Nephron (organoid): ENCODE measurements at regions not wholly inside any gene's neighbourhood (a gene's known extent, or its start where the extent isn't known, plus 50 kb on each side); places are given as distances from the start of the nearest gene placed in this dataset.

ENCODE experiments used
- H3K27ac Mint-ChIP-seq, 3 experiments: 2 replicates each; pipeline ENCODE4 v1.8.0; 2020; ENCODE audit warnings: mixed read lengths in 3 of 3, mild to moderate bottlenecking in 2 of 3, moderate library complexity in 1 of 3
- H3K27me3 Mint-ChIP-seq: 2 replicates; pipeline ENCODE4 v1.8.0; 2021; ENCODE audit warnings: low read depth, mild to moderate bottlenecking, moderate library complexity, mixed read lengths
- H3K36me3 Mint-ChIP-seq: 2 replicates; pipeline ENCODE4 v1.8.0; 2020; ENCODE audit warnings: low read depth, mixed read lengths
- H3K4me1 Mint-ChIP-seq: 2 replicates; pipeline ENCODE4 v1.8.0; 2020; ENCODE audit warnings: mixed read lengths
- H3K4me3 Mint-ChIP-seq, 3 experiments: 2 replicates each; pipeline ENCODE4 v1.8.0; 2020; ENCODE audit warnings: mild to moderate bottlenecking in 3 of 3, mixed read lengths in 3 of 3, moderate library complexity in 2 of 3
- H3K9me3 Mint-ChIP-seq: 2 replicates; pipeline ENCODE4 v1.8.0; 2020; ENCODE audit warnings: mixed read lengths
- TF ChIP-seq, protein P1 (sequence below), 3 experiments: fragments of 200-600 bp; sonication (generic); IDR thresholded peaks; one replicate each; pipeline ENCODE4 v1.5.0; 2021; ENCODE audit warnings: antibody characterized with exemption in 3 of 3; ENCODE audit not compliant: unreplicated experiment in 3 of 3

DNA sequence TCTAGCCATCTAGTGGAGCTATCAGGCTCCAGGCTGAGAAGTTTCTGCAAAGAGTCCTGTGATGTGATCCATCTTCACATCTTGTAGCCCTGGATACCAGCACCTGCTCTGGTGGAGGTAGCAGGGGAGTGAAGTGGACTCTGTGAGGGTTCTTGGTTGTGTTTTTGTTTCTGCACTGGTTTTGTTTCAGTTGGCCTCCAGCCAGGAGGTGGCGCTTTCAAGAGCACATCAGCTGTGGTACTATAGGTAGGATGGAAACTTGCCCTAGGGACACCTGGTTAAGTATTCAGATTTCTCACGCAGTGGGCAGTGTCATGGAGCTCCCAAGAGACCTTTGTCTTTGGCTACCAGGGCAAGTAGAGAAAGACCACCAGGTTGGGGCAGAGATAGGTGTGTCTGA lies 257.5 kb upstream of the SLC7A11 start:
- Mint-ChIP-seq H3K4me1 (peaks cover 6% of the 10 kb centered on the region), H3K27ac (no peak overlapping the region), H3K9me3 (peaks cover 67% of the 10 kb centered on the region)

DNA sequence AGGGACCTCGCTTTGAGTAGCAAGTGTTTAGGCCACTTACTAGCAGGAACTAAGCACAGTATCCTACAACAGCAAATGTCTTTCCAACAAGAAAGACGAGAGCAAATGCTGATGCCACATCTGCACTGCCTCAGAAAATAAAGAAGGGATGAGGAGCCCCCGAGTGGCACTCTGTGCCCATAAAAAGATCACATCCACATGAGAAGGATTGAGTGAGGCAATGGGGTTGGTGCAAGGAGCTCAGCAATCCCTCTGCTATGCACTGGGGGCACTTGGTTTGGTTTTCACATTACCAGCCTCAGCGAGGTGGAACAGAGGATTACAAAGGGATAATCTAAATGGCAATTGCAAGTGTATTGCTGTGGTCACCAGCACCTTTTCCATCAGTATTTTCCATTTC lies 252.8 kb upstream of the SLC7A11 start:
- H3K27me3 Mint-ChIP-seq = peaks cover 5% of the 10 kb centered on the region
- H3K9me3 Mint-ChIP-seq = peaks cover 37% of the 10 kb centered on the region
- H3K36me3 Mint-ChIP-seq = no peaks in the 10 kb centered on the region
- H3K27ac Mint-ChIP-seq = no peak overlapping the region
- H3K4me3 Mint-ChIP-seq = no peak overlapping the region
- no peaks in the 10 kb centered on the region for H3K4me1 Mint-ChIP-seq
- TF ChIP-seq, protein P1, sequence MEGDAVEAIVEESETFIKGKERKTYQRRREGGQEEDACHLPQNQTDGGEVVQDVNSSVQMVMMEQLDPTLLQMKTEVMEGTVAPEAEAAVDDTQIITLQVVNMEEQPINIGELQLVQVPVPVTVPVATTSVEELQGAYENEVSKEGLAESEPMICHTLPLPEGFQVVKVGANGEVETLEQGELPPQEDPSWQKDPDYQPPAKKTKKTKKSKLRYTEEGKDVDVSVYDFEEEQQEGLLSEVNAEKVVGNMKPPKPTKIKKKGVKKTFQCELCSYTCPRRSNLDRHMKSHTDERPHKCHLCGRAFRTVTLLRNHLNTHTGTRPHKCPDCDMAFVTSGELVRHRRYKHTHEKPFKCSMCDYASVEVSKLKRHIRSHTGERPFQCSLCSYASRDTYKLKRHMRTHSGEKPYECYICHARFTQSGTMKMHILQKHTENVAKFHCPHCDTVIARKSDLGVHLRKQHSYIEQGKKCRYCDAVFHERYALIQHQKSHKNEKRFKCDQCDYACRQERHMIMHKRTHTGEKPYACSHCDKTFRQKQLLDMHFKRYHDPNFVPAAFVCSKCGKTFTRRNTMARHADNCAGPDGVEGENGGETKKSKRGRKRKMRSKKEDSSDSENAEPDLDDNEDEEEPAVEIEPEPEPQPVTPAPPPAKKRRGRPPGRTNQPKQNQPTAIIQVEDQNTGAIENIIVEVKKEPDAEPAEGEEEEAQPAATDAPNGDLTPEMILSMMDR (IDR thresholded peaks at IDR 0.05; ENCODE audit: unreplicated experiment in 3 of 3) = no peak

More for the DNA sequence above, 257.5 kb upstream of the SLC7A11 start:
- TF ChIP-seq, protein P1 (IDR thresholded peaks at IDR 0.05; ENCODE audit: unreplicated experiment in 3 of 3) = no peak
- Mint-ChIP-seq H3K27me3 (peaks cover 5% of the 10 kb centered on the region), H3K4me3 (no peak overlapping the region), H3K36me3 (no peaks in the 10 kb centered on the region)

DNA sequence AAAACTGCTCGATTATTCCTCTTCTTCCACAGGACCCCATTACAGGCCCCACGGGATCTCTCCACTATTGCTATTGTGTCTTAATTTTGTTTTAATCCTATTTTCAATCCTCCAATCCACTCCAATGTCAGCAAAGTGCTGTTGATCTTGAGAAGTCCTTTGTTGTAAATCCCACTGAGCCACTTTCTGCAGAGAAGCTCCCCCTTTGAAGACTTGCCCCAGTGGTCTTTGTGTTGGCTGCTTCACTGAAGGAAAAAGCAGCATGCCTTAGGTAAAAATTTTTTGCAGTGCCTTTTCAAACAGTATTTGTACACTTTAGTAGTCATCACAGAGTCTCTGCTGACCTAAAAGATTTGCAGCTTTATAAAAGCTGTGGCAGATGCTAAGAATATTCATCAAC lies 252.0 kb upstream of the SLC7A11 start:
- H3K9me3 Mint-ChIP-seq = peaks cover 30% of the 10 kb centered on the region
- H3K4me3 Mint-ChIP-seq = no peak overlapping the region
- no peak overlapping the region for H3K27ac Mint-ChIP-seq
- H3K4me1 Mint-ChIP-seq = no peaks in the 10 kb centered on the region
- TF ChIP-seq, protein P1 (IDR thresholded peaks at IDR 0.05; ENCODE audit: unreplicated experiment in 3 of 3) = no peak
- no peaks in the 10 kb centered on the region for H3K36me3 Mint-ChIP-seq
- H3K27me3 Mint-ChIP-seq = no peaks in the 10 kb centered on the region

DNA sequence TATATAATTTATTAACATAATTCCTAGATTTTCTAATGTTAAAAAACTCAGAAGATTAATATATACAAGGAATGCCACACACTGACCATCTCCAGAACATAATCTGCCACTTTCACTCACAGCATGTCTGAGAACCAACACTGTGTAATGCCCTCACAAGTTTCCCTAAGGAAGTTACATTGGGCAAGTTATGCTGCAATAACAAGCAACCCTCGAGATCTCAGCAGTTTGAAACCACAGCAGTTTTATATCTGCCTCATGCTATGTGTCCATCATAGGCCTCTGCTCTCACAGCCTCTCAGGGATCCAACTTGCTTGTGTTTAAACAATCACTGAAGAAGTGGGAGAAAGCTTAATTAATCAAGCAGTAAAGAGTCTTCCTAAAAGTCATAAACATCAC lies 250.0 kb upstream of the SLC7A11 start:
- Mint-ChIP-seq H3K4me3 (no peak overlapping the region), H3K4me1 (peaks cover 4% of the 10 kb centered on the region), H3K9me3 (peaks cover 13% of the 10 kb centered on the region), H3K36me3 (no peaks in the 10 kb centered on the region), H3K27ac (no peak overlapping the region), H3K27me3 (no peaks in the 10 kb centered on the region)
- TF ChIP-seq, protein P1 (IDR thresholded peaks at IDR 0.05; ENCODE audit: unreplicated experiment in 3 of 3) = no peak

DNA sequence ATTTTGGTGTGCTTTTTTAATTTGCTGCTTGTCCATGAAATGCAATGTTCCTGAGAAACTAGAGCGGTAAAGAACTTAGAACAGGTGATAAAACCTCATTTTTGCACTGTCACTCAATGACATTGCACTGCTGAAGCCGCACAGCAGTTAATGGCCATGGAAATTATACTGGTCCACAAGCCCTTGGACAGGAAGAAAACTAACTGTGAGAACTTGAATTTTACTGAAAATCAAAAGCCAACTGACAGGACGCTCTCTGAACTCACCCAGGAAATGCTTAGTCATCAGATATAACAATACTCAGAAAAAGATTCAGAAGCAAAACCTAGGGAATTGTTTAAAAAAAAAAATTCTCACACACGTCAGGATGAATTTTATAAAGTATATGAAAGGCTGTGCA lies 246.4 kb upstream of the SLC7A11 start:
- H3K9me3 Mint-ChIP-seq = no peaks in the 10 kb centered on the region
- no peaks in the 10 kb centered on the region for H3K36me3 Mint-ChIP-seq
- peaks cover 4% of the 10 kb centered on the region for H3K4me1 Mint-ChIP-seq
- H3K27ac Mint-ChIP-seq = no peak overlapping the region
- no peak overlapping the region for H3K4me3 Mint-ChIP-seq
- H3K27me3 Mint-ChIP-seq = no peaks in the 10 kb centered on the region
- TF ChIP-seq, protein P1 (IDR thresholded peaks at IDR 0.05; ENCODE audit: unreplicated experiment in 3 of 3) = no peak

DNA sequence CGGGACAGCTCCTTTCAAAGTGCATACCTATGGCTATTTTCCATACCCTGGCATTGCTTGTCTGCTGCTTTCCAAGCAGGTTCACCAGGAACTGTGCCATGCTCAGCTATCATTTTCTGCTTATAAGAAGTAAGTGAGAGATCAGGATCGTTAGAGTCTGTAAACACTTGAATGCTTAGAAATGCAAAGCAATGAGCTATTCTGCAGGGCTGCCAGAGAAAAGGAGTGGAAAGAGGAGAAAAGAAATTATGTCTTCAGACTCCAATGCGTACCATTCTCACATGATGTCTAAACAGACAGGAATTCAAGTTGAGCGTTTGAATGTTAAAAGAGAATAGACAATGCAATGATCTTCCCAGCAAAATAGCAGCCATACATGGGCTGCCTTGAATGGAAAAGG lies 245.5 kb upstream of the SLC7A11 start:
- no peaks in the 10 kb centered on the region for H3K36me3 Mint-ChIP-seq
- H3K4me1 Mint-ChIP-seq = peaks cover 4% of the 10 kb centered on the region
- H3K27me3 Mint-ChIP-seq = no peaks in the 10 kb centered on the region
- TF ChIP-seq, protein P1 (IDR thresholded peaks at IDR 0.05; ENCODE audit: unreplicated experiment in 3 of 3) = no peak
- H3K9me3 Mint-ChIP-seq = no peaks in the 10 kb centered on the region
- no peak overlapping the region for H3K4me3 Mint-ChIP-seq
- H3K27ac Mint-ChIP-seq = no peak overlapping the region
